ENCODE measurements at regions not wholly inside any gene's neighbourhood (a gene's known extent, or its start where the extent isn't known, plus 50 kb on each side); places are given as distances from the start of the nearest gene placed in this dataset.

- Histone ChIP-seq H3F3A (ENCODE audit: control insufficient read depth, insufficient read depth) (peaks cover 12% of the 10 kb centered on the region), H3K79me2 (ENCODE audit: control insufficient read depth, low read length) (no peaks in the 10 kb centered on the region), H3K36me3 (ENCODE audit: control insufficient read depth, low read length) (peaks cover 5% of the 10 kb centered on the region; the same call in 1 of the 2 replicates), H4K20me1 (ENCODE audit: control insufficient read depth, insufficient read depth, low read depth, low read length) (no peaks in the 10 kb centered on the region), H3K27me3 (ENCODE audit: control insufficient read depth, low read length) (no peaks in the 10 kb centered on the region), H3K4me2 (ENCODE audit: low read length) (no peak overlapping the region), H3K9me3 (ENCODE audit: control insufficient read depth, insufficient read depth, low read length) (peaks cover 7% of the 10 kb centered on the region; the same call in 1 of the 2 replicates), H3K9me2 (replicated peaks; ENCODE audit: control insufficient read depth, low read length) (no peaks in the 10 kb centered on the region), H3K4me1 (ENCODE audit: control insufficient read depth, low read length) (peaks cover 74% of the 10 kb centered on the region), H3K27ac (ENCODE audit: low read depth, low read length) (no peak overlapping the region), H3K4me3 (ENCODE audit: low read length) (no peak overlapping the region)
- TF ChIP-seq EZH2phosphoT487 (IDR thresholded peaks at IDR 0.05; ENCODE audit: borderline replicate concordance, low read length): no peak
- TF ChIP-seq CTCF (IDR thresholded peaks at IDR 0.05; ENCODE audit: low read depth, low read length, poor library complexity, severe bottlenecking): no peak
These were observed 80.6 kb downstream of the TEX35 start for GRCh38 chr1:178593515-178593914.

DNA sequence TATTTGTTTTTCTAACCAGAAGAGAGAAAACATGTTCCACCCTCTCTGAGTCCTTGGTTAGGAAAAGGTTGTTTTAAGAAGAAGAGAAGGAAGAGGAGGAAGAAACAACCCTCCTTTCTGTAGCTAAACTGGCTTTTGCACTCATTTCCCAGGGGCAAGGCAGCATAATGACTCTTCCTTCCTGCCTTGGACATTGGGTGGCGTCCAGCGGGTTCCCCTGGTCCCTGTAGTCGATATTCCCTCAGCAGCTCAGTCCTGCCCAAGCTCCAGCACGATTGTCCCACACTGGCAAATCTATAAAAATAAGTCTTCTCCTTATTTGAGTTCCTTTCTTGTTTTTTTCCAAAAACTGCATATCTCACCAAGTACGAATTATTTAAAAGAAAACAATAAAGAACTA lies 81.2 kb downstream of the TEX35 start:
- peak overlapping the region; percentile 4; the same call in 1 of the 2 replicates for H3K4me2 ChIP-seq (ENCODE audit: low read length)
- peaks cover 7% of the 10 kb centered on the region; the same call in 1 of the 2 replicates for H3K9me3 ChIP-seq (ENCODE audit: control insufficient read depth, insufficient read depth, low read length)
- H3K36me3 ChIP-seq (ENCODE audit: control insufficient read depth, low read length): peaks cover 5% of the 10 kb centered on the region; the same call in 1 of the 2 replicates
- no peaks in the 10 kb centered on the region for H3K9me2 ChIP-seq (replicated peaks; ENCODE audit: control insufficient read depth, low read length)
- H3K27ac ChIP-seq (ENCODE audit: low read depth, low read length): no peak overlapping the region
- no peaks in the 10 kb centered on the region for H4K20me1 ChIP-seq (ENCODE audit: control insufficient read depth, insufficient read depth, low read depth, low read length)
- peaks cover 74% of the 10 kb centered on the region for H3K4me1 ChIP-seq (ENCODE audit: control insufficient read depth, low read length)
- H3K27me3 ChIP-seq (ENCODE audit: control insufficient read depth, low read length): no peaks in the 10 kb centered on the region
- TF ChIP-seq EZH2phosphoT487 (IDR thresholded peaks at IDR 0.05; ENCODE audit: borderline replicate concordance, low read length): no peak
- no peak for TF ChIP-seq CTCF (IDR thresholded peaks at IDR 0.05; ENCODE audit: low read depth, low read length, poor library complexity, severe bottlenecking)
- peaks cover 12% of the 10 kb centered on the region for H3F3A ChIP-seq (ENCODE audit: control insufficient read depth, insufficient read depth)
- H3K4me3 ChIP-seq (ENCODE audit: low read length): no peak overlapping the region
- no peaks in the 10 kb centered on the region for H3K79me2 ChIP-seq (ENCODE audit: control insufficient read depth, low read length)

DNA sequence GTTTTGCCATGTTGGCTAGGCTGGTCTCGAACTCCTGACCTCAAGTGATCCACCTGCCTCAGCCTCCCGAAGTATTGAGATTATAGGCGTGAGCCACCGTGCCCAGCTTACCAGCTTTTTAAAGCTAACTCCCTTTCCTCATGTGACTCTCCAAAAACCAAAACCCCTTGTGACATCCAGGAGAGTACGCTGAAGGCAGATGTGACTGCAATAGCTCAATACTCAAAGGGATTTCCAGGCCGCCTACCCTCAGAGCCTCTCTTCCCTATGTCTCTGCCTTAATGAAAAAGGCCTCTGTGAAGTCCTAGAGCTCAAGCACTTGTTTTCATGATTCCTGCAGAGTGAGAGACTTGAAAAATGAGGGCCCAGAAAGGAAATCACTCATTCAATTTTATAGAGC lies 82.6 kb downstream of the TEX35 start:
- H3K4me1 ChIP-seq (ENCODE audit: control insufficient read depth, low read length): peaks cover 74% of the 10 kb centered on the region
- no peaks in the 10 kb centered on the region for H4K20me1 ChIP-seq (ENCODE audit: control insufficient read depth, insufficient read depth, low read depth, low read length)
- H3K4me2 ChIP-seq (ENCODE audit: low read length): no peak overlapping the region
- H3K9me2 ChIP-seq (replicated peaks; ENCODE audit: control insufficient read depth, low read length): no peaks in the 10 kb centered on the region
- H3K4me3 ChIP-seq (ENCODE audit: low read length): no peak overlapping the region
- 0 out of 2 replicates have a peak, but pooled peaks cover 5% of the 10 kb centered on the region for H3K36me3 ChIP-seq (ENCODE audit: control insufficient read depth, low read length)
- peaks cover 12% of the 10 kb centered on the region for H3F3A ChIP-seq (ENCODE audit: control insufficient read depth, insufficient read depth)
- peaks cover 7% of the 10 kb centered on the region; the same call in 1 of the 2 replicates for H3K9me3 ChIP-seq (ENCODE audit: control insufficient read depth, insufficient read depth, low read length)
- TF ChIP-seq EZH2phosphoT487 (IDR thresholded peaks at IDR 0.05; ENCODE audit: borderline replicate concordance, low read length): no peak
- no peak for TF ChIP-seq CTCF (IDR thresholded peaks at IDR 0.05; ENCODE audit: low read depth, low read length, poor library complexity, severe bottlenecking)
- no peaks in the 10 kb centered on the region for H3K27me3 ChIP-seq (ENCODE audit: control insufficient read depth, low read length)
- no peak overlapping the region for H3K27ac ChIP-seq (ENCODE audit: low read depth, low read length)
- no peaks in the 10 kb centered on the region for H3K79me2 ChIP-seq (ENCODE audit: control insufficient read depth, low read length)
